Hematopoietic multipotent progenitor cell (in vitro differentiated cells): ENCODE measurements at regions not wholly inside any gene's neighbourhood (a gene's known extent, or its start where the extent isn't known, plus 50 kb on each side); places are given as distances from the start of the nearest gene placed in this dataset.
"Not testable (repeated sequence)": the region's sequence is repeated elsewhere in the genome, so short reads cannot be mapped to it uniquely, and the experiment has no call there.

Source experiments
- DNase-seq, 3 donors: peaks; one replicate each; pipeline ENCODE4 v3.0.0-alpha.2; 2011 to 2015; ENCODE audit warnings: low read depth in 2 of 3, low spot score in 2 of 3

DNA sequence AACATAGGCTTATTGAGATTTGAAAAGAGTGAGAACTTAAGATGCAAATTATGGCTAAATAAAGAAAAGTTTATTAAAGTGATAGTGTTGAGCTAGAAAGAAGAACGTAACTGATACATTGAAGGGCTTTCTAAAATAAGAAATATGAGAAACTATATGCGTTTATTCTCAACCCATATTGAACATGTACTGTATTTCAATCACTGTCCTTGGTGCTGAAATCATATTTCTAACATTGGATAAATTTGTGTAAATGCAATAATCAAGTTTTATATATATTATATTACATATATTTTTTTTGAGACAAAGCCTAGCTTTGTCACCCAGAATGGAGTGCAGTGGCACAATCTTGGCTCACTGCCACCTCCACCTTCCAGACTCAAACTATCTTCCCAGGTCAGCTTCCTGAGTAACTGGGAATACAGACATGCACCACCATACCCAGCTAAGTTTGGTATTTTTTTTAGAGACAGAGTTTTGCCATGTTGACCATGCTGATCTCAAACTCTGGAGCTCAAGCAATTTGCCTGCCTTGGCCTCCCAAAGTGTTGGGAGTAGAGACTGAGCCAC, 1065.8 kb downstream of the REEP3 start:
- peak in 1 of 3 donors; percentile 4 for DNase-seq

DNA sequence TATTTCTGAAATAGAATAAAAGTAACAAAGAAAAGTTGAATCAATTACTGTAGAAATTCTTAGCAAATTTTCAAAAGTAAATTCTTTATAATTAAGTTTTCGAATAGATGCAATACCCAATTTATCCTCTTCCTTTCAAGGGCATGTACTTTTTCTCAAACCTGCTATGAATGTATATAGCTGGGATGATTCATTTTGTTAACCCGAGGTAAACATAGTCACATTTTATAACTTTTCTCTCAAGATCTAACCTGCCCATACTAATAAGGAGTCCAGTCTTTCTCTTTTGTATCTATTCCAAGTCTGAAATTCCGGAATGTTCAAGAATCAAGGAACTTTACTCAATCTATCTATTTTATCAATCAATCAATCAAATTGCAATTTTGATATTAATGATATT, 1072.9 kb downstream of the REEP3 start:
- DNase-seq: no peak

DNA sequence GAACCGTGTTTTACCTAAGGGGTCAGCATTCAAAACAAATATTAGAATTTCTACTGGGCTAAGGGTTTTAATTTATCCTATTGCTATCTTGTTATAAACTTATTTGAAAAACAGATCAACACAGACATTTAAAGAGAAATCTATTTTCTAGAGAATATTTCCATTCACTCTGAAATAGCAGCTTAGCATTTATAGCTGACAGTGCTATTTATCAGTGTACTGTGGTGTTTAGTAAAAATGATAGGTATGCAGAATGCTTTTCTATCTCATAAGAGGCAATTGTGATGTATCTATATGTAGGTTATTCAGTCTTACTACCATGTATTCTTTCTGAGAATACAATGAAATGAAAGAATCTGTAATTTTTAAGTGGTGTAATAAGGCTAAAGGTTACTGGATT, 1077.4 kb downstream of the REEP3 start:
- no peak for DNase-seq

DNA sequence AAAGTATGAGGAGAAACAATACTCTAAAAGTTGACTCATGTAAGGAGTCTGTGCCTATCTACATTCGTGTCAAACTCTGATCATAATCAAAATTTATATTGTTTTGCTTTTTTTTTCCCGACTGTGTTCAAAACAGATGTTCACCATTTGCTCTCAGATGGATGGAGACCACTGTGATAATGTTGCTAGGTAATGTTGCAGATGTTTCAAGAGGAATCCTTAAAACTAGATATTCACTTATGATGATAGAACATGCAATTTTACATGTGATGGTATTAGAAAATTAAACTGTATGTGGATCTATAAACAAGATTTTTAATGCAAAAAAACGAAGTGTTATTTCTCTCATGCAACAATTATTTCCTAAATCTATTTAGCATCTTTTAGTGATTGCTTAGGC, 1080.1 kb downstream of the REEP3 start:
- no peak for DNase-seq

DNA sequence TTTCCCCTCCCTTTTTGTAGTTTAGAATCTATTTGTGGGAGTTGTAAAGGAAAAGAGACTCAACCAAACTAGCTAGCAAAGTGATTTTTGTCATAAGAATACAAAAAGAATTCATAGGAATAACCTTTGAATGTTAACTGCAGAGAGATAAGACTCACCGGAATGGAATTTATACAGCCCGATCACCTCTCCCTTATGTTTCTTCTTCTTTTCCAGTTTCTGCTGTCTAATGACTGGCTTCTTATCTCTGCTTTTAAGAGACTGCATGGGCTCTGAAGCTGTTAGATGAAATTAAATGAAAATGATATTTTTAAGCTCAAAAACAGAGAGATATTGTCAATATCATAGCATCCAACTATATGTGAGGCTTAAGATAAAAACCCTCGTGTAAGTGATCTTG, 1095.9 kb downstream of the REEP3 start:
- no peak for DNase-seq

DNA sequence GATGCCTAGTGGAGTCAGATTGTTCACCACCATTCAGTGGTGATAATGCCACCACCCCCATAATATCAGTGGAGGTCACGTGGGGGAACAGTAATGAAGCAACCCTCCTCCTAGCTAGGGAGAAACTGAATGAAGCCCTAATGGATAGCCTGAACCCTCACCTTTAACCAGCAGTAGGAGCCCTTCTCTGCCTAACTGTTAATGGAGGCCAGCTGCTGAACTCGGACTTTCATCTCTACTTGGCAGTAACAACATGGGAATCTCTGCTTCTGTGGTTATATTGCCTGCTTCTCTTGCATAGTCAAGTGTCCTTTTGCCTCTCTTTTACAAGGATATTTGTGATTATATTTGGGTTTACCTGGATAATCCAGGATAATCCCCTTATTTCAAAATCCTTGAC, 1097.9 kb downstream of the REEP3 start:
- DNase-seq: no peak

DNA sequence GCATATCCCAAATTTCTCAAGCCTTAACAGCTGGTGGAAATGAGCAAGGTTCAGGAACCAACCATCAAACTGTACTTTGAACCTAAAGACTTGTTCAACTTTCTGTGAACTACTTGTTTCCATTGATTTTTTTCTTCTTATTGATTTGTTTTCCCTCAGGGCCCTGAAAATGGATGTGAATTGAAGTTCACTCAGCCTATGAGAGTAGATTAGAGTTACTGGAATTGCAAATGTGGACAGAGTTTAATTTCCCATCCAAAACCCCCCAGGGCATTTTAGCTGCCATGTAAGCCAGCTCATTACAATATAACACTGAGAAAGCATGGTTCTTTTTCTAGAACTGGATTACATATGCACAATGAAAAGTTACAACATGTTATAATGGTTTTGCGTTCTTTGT, 1105.7 kb downstream of the REEP3 start:
- no peak for DNase-seq

DNA sequence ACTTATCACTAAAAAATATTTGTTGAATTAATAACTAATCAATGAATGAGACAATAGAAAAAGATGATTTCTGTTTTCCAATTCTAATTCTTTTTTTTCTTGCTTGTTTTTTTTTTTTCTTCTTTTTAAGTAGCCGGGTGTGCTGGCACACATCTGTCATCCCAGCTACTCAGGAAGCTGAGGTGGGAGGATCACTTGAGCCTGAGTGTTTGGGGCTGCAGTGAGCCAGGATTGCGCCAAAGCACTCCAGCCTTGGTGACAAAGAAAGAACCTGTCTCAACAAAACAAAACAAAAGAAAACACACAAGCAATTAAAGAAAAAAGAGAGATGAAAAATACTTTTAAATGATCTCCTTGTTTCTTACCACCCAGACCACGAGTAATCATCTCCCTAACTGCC, 1109.3 kb downstream of the REEP3 start:
- DNase-seq: no peak

DNA sequence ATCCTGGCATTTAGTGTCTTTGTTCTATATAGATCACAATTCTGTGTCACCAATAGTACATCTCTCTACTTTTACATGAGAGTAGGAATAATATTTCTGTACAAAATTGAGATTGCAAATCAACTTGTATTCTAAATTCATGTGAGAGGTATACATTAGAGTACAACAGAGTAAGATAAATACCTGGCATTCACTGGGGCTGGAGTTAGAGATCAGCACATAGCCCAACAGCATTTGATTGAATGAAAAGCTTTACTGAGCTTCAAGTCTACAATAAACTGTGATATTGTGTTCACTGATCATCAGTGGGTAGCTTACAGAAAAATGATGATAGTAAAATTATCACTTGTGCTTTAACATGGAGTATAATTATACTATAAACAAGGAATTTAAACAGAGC, 1114.7 kb downstream of the REEP3 start:
- DNase-seq: no peak

DNA sequence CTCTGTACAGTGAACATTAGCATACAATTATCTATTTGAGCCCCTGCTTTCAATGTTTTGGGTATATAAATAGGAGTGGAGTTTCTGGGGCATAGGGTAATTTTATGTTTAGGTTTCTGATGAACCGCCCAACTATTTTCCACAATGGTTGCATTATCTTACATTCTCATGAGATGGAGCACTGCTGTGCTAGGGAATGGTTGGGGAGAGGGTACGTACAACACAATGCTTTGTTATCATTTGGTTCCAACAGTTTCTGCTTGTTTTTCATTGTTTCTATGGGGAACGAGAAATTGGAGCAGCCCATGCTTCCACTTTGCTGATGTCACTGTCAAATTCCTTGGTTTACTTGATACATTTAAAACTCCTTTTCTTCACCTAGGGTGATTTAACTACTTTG, 1115.3 kb downstream of the REEP3 start:
- no peak for DNase-seq

DNA sequence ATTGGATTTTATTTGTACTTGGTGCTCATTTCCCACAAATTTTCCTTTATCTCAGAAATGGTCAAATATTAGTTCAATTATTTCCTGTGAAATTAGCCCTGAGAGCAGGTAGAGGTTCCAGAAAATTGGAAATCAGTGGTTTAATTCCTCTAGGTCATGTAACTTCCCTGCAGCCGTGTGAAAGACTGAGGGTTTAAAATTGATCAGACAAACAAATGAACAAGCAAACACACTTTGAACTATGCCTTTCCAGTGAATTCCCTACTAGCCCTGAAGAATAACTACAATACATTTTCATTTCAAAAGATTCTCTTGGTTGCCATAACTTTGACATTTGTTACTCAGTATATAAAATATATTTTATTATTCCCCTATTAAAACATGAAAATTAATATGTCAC, 1116.7 kb downstream of the REEP3 start:
- no peak for DNase-seq

DNA sequence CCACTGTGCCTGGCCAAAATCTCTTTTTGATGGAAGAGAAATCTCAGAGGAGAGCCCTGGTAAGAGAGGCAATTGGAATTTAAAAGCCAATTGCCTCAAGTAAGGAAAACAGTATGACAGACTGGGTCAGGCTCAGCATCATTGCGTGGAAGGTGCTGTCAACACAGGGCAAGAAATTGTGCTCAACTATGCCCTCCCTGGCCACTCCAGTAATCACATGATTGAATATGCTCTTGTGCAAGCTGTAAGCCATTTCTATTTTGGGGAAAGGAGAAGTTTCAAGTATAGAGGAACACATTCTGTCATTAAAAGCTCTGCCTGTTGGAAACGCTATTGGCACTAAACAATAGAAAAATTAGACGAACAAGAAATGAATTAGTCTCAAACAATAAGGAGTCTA, 1127.7 kb downstream of the REEP3 start:
- DNase-seq: peak in 2 of 3 donors; percentile 14 to 63

DNA sequence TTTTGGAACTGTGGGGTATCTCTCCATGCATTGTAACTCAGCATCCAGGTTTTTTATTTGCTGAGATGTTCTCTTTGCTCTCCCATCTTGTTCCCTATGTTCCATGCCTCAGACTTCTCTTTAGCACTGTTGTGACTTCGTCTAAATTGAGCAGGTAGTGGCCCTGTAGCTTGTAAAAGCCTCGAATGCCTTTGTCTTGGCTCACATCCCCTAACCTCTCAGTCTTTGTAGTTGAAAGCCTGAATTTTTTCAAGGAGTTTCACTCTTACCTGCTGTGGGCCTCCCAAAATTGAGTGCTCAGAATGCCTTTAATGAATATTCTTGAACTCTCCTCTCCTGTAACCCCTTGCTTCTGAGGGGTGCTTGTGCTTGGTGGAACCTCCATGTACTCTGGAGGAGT, 1137.3 kb downstream of the REEP3 start:
- no peak for DNase-seq

DNA sequence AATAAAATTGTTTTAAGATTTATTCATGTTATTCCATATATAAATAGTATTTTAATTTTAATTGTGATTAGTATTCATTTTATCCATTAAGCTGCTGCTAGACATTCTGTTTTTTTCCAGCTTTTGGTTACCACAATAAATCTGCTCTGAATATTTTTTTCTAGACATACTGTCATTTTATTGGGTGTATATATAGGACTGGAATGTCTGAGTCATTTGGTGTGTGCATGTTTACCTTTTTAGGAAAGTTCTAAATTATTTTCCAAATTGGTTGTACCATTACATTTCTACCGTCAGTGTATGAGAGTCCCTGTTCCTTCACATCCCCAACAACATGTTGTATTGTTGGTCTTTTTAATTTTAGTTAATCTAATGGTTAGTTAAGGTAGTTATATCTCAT, 1138.1 kb downstream of the REEP3 start:
- DNase-seq: no peak

DNA sequence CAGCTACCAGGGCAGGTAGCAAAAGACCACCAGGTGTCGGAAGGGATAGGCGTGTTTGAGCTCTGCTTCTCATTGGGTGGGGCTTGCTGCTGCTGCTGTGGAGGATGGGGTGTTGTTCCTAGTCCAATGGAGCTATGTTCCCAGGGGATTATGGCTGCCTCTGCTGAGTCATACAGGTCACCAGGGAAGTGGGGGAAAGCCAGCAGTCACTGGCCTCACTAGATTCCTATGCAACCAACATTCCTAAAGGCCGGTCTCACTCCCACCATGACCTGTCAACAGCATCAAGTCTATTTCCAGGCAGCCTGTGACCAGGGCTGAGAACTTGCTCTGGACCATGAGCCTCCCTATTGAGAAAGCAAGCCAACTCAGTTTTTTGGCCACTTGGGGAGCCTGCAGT, 1160.8 kb downstream of the REEP3 start:
- no peak for DNase-seq

DNA sequence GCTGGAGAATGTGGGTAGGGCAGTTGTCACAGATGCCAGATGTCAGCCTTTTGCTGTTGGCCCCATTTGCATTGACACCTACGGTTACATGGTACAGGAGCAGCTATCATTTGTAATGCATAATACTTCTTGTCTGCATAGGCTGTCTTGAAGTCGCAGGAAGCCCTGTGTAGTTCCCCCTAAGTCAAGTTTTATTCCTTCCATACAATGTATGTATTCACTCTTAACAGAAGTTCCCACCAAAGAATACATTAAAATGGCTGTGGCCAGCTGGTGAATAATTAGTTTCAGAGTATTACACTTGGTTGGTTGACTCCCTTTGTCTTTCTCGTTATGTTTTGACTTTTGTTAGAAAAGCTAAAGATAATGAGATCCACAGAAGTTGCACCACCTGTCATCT, 1169.0 kb downstream of the REEP3 start:
- DNase-seq: no peak

DNA sequence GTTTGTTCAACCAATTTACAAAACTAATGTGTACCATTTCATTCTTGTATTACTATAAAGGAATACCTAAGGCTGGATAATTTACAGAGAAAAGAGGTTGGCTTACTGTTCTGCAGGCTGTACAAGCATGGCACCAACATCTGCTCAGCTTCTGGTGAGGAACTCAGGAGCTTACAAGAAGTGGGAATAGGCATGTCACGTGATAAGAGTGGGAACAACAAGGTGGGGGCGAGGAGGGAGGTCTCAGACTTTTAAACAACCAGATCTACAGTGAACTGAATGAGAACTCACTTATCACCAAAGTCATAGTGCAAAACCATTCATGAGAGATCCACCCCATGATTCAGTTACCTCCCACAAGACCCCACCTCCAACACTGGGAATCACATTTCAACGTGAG, 1178.0 kb downstream of the REEP3 start:
- DNase-seq: no peak

DNA sequence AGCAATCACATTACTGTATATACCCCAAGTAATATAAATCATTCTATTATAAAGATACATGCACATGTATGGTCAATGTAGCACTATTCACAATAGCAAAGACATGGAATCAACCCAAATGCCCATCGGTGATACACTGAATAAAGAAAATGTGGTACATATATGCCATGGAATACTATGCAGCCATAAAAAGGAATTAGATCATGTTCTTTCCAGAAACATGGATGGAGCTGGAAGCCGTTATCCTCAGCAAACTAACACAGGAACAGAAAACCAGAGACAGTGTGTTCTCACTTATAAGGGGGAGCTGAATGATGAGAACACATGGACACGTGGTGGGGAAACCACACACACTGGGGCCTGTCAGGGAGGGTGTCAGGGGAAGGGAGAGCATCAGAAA, 1180.9 kb downstream of the REEP3 start:
- not testable (repeated sequence) for DNase-seq

DNA sequence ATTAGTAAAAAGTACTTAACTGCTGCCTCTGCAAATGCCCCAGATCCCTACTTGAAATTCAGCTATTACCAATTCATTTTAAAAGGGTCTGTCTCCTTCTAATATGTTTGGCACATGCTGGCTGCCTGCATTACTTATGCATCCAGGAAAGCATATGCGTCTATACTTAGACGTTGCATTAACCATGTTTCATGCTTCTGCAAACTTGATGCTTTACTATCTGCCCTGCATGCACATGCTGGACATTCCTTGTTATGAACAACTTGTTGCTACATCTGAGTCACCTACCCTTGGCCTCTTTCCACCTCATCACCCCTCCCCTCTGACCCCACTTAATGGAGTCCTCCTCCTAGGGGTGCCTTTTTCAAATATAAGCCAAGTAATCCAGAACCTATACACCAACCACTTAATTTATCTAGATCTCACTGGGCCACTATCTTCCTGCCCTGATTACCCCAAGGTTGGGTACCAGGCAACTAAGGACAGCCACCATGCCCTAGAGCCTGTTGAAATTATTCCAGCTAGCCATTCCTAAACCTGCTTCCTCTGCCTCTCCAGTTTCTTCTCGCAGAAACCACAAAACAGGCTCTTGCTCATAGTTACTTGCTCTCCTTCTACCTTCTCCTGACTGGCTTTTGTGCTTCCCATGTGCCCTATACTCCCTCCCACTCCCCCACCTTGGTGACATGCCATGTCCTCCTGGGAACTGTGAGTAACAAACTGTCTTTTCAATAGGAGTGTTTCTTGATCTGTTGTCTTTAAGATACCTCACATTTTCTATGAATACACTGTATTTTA, 1187.9 kb downstream of the REEP3 start:
- no peak for DNase-seq

DNA sequence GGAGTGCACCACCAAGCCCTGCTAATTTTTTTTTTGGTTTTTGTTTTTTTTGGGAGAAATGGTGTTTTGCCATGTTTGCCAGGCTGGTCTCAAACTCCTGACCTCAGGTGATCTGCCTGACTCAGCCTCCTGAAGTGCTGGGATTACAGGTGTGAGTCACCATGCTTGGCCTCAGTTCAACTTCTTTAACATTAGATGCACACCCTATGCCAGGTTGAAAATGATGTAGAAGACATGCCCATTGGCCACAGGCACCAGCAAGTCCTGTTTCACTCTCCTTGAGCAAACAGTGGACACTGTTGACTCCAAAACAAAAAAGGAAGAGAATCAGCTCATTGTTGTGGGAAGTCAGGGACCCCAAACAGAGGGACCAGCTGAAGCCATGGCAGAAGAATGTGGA, 1205.3 kb downstream of the REEP3 start:
- no peak for DNase-seq

DNA sequence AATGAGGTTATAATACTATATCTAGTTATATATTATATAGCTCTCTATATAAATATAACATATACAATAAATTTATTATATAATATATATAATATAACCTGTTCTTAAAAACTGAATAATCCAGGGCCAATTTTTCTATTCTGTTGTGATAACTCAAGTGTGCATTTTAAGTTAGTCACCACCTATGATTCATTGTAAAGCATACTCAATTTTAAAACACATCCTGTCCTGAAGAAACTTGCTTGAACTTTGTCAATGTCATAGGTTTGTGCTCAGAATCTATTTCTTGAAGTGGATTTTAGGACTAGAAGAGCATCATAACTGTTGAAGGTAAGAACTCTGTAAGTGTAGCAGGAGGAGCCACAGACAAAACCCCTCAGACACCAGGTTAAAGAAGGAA, 1209.8 kb downstream of the REEP3 start:
- no peak for DNase-seq

DNA sequence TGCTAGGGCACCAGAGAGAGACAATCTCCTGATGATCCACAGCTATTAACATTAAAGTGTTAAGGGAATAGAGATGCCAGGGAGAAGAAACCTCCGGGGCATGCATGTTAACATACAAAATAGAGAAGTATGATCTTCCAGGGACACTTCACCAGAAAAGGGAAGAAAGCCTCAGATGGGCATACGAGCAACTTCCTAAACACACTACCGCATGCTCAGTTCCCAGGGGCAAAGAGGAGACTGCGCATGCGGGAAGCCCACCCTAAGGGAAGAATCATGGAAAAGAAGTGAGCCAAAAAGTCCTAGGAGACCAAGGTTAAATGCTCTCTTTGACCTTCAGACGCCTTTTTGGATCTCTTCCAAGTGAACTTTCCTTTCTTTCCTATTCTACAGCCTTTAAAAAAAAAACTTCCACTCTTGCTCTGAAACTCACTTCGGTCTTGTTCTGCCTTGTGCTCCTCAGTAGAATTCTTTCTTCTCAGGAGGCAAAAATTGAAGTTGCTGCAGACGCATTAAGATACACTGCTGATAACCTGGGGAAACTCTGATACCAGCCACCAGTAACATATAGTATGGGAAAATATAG, 1211.3 kb downstream of the REEP3 start:
- DNase-seq: no peak
